ENCODE measurements at regions not wholly inside any gene's neighbourhood (a gene's known extent, or its start where the extent isn't known, plus 50 kb on each side); places are given as distances from the start of the nearest gene placed in this dataset.

DNA sequence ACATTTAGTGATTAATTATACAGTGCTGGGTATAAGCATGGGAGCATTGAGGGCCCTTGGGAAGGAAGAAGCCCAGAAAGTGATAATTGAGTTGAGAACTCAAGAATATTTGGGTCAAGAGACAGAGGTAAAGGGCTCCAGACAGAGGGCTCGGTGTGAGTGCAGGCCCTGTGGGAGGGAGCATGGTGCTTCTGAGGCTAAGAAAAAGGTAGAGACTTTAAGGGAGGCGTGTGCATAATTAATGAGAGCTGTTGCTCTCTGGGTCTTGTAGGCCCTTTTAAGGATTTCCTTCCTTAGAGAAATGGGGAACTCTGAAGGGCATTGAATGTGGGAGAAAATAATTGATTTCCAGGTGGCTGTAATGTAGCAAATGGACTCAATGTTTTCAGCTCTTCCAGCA is 735.0 kb upstream of the POU3F3 start:
- Histone ChIP-seq H3K36me3 (ENCODE audit: low read length) (no peaks in the 10 kb centered on the region), H3K9ac (ENCODE audit: low read length) (no peak overlapping the region), H3K27me3 (ENCODE audit: low read length) (no peaks in the 10 kb centered on the region), H3F3A (ENCODE audit: insufficient read depth) (no peaks in the 10 kb centered on the region), H3K4me2 (ENCODE audit: low read depth, low read length, poor library complexity, severe bottlenecking) (no peak overlapping the region), H3K4me3 (ENCODE audit: insufficient read depth, low read length, poor library complexity, severe bottlenecking) (no peak overlapping the region), H4K20me1 (ENCODE audit: low read depth, low read length) (no peaks in the 10 kb centered on the region), H2AFZ (ENCODE audit: low read depth, low read length, severe bottlenecking) (no peak overlapping the region), H3K9me3 (ENCODE audit: insufficient read depth, low read length) (no peaks in the 10 kb centered on the region), H3K9me2 (replicated peaks; ENCODE audit: insufficient read depth, low read length) (no peaks in the 10 kb centered on the region), H3K27ac (ENCODE audit: low read depth, low read length) (no peak overlapping the region), H3K79me2 (ENCODE audit: insufficient read depth, low read length) (no peaks in the 10 kb centered on the region)
- TF ChIP-seq, protein P1, sequence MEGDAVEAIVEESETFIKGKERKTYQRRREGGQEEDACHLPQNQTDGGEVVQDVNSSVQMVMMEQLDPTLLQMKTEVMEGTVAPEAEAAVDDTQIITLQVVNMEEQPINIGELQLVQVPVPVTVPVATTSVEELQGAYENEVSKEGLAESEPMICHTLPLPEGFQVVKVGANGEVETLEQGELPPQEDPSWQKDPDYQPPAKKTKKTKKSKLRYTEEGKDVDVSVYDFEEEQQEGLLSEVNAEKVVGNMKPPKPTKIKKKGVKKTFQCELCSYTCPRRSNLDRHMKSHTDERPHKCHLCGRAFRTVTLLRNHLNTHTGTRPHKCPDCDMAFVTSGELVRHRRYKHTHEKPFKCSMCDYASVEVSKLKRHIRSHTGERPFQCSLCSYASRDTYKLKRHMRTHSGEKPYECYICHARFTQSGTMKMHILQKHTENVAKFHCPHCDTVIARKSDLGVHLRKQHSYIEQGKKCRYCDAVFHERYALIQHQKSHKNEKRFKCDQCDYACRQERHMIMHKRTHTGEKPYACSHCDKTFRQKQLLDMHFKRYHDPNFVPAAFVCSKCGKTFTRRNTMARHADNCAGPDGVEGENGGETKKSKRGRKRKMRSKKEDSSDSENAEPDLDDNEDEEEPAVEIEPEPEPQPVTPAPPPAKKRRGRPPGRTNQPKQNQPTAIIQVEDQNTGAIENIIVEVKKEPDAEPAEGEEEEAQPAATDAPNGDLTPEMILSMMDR (IDR thresholded peaks at IDR 0.05; ENCODE audit: insufficient read depth, low read length, poor library complexity, severe bottlenecking) = no peak

DNA sequence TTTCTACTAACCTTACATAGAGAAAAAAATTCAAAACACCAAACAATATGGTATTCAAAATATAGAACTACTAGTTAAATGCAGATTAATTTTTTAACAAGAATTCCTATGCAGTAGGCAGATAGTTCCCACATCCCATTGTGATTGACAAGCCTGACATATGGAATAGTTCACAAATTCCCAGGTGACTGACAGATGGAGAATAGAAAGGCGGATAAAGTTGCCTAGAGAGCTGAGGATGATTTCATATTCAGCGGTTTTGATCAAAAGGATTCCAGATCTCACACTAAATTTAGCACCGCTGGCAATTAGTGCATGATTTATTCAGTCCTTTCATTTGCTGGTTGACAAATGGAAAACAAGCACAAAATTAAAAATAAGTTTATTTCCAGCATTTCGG is 733.7 kb upstream of the POU3F3 start:
- H3K4me2 ChIP-seq (ENCODE audit: low read depth, low read length, poor library complexity, severe bottlenecking) = no peak overlapping the region
- no peaks in the 10 kb centered on the region for H3K36me3 ChIP-seq (ENCODE audit: low read length)
- no peaks in the 10 kb centered on the region for H3K9me3 ChIP-seq (ENCODE audit: insufficient read depth, low read length)
- no peaks in the 10 kb centered on the region for H3K27me3 ChIP-seq (ENCODE audit: low read length)
- no peak overlapping the region for H3K4me3 ChIP-seq (ENCODE audit: insufficient read depth, low read length, poor library complexity, severe bottlenecking)
- H2AFZ ChIP-seq (ENCODE audit: low read depth, low read length, severe bottlenecking) = no peak overlapping the region
- no peaks in the 10 kb centered on the region for H3F3A ChIP-seq (ENCODE audit: insufficient read depth)
- H3K79me2 ChIP-seq (ENCODE audit: insufficient read depth, low read length) = no peaks in the 10 kb centered on the region
- no peaks in the 10 kb centered on the region for H4K20me1 ChIP-seq (ENCODE audit: low read depth, low read length)
- no peak overlapping the region for H3K9ac ChIP-seq (ENCODE audit: low read length)
- no peak overlapping the region for H3K27ac ChIP-seq (ENCODE audit: low read depth, low read length)
- no peaks in the 10 kb centered on the region for H3K9me2 ChIP-seq (replicated peaks; ENCODE audit: insufficient read depth, low read length)
- no peak for TF ChIP-seq EZH2phosphoT487 (conservative IDR thresholded peaks at IDR 0.05; ENCODE audit: low read length)
- TF ChIP-seq, protein P1 (IDR thresholded peaks at IDR 0.05; ENCODE audit: insufficient read depth, low read length, poor library complexity, severe bottlenecking) = no peak

DNA sequence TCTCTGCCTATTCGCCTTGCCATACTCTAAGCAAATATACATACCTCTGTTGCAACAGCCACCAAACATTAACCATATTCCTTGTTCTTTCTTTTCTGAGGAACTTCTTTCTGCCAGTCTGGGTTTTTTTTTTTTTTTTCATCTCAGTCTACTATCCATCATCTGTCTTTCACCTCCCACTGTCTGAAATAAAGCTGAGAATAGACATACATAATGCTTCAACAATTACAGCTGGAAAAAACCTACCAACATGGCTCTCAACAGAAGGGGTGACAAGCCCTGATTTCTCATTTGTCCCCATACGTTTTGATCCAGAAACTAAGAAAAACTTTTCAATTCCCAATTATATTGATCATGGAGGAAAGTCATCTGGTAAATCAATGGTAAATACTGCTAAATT is 728.8 kb upstream of the POU3F3 start:
- no peaks in the 10 kb centered on the region for H3F3A ChIP-seq (ENCODE audit: insufficient read depth)
- H3K36me3 ChIP-seq (ENCODE audit: low read length) = no peaks in the 10 kb centered on the region
- H3K27ac ChIP-seq (ENCODE audit: low read depth, low read length) = no peak overlapping the region
- TF ChIP-seq, protein P1 (IDR thresholded peaks at IDR 0.05; ENCODE audit: insufficient read depth, low read length, poor library complexity, severe bottlenecking) = no peak
- TF ChIP-seq EZH2phosphoT487 (conservative IDR thresholded peaks at IDR 0.05; ENCODE audit: low read length) = no peak
- no peaks in the 10 kb centered on the region for H3K27me3 ChIP-seq (ENCODE audit: low read length)
- no peaks in the 10 kb centered on the region for H3K79me2 ChIP-seq (ENCODE audit: insufficient read depth, low read length)
- H3K4me2 ChIP-seq (ENCODE audit: low read depth, low read length, poor library complexity, severe bottlenecking) = no peak overlapping the region
- H4K20me1 ChIP-seq (ENCODE audit: low read depth, low read length) = no peaks in the 10 kb centered on the region
- H3K9me3 ChIP-seq (ENCODE audit: insufficient read depth, low read length) = no peaks in the 10 kb centered on the region
- no peak overlapping the region for H3K4me3 ChIP-seq (ENCODE audit: insufficient read depth, low read length, poor library complexity, severe bottlenecking)
- H3K9me2 ChIP-seq (replicated peaks; ENCODE audit: insufficient read depth, low read length) = no peaks in the 10 kb centered on the region
- no peak overlapping the region for H2AFZ ChIP-seq (ENCODE audit: low read depth, low read length, severe bottlenecking)
- no peak overlapping the region for H3K9ac ChIP-seq (ENCODE audit: low read length)
